GM20000 (cell line): ENCODE measurements at regions not wholly inside any gene's neighbourhood (a gene's known extent, or its start where the extent isn't known, plus 50 kb on each side); places are given as distances from the start of the nearest gene placed in this dataset.

ENCODE experiments used
- DNase-seq: peaks from one replicate; pipeline ENCODE4 v3.0.0; 2012; ENCODE audit warnings: low spot score
- TF ChIP-seq, protein P1 (sequence below): IDR thresholded peaks from 2 replicates; pipeline ENCODE4 v1.5.1; 2012; ENCODE audit warnings: mild to moderate bottlenecking, control low read depth; ENCODE audit errors: extremely low read depth, missing control alignments

GRCh38 chr12:83471341-83471740, 784.6 kb downstream of the TMTC2 start:
- no peak for DNase-seq
- TF ChIP-seq, protein P1, sequence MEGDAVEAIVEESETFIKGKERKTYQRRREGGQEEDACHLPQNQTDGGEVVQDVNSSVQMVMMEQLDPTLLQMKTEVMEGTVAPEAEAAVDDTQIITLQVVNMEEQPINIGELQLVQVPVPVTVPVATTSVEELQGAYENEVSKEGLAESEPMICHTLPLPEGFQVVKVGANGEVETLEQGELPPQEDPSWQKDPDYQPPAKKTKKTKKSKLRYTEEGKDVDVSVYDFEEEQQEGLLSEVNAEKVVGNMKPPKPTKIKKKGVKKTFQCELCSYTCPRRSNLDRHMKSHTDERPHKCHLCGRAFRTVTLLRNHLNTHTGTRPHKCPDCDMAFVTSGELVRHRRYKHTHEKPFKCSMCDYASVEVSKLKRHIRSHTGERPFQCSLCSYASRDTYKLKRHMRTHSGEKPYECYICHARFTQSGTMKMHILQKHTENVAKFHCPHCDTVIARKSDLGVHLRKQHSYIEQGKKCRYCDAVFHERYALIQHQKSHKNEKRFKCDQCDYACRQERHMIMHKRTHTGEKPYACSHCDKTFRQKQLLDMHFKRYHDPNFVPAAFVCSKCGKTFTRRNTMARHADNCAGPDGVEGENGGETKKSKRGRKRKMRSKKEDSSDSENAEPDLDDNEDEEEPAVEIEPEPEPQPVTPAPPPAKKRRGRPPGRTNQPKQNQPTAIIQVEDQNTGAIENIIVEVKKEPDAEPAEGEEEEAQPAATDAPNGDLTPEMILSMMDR, result no peak

DNA sequence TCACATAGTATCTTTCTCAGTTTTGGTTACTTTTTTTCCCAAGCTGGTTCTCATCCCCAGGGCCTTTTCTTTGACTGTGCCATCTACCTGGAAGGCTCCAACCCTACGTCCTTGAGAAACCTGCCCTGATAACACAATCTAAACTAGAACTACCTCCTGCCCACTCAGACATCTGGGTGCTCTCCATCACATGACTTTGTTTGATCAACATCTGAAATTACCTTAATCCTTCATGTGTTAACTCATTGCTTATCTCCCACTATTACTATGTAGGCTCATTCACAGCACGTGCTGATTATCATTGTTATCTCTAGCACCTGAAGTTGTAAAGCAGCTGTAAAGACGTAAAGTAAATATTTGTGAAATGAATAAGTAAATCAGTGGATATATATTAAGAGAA, 784.0 kb downstream of the TMTC2 start:
- TF ChIP-seq, protein P1, result no peak
- no peak for DNase-seq

DNA sequence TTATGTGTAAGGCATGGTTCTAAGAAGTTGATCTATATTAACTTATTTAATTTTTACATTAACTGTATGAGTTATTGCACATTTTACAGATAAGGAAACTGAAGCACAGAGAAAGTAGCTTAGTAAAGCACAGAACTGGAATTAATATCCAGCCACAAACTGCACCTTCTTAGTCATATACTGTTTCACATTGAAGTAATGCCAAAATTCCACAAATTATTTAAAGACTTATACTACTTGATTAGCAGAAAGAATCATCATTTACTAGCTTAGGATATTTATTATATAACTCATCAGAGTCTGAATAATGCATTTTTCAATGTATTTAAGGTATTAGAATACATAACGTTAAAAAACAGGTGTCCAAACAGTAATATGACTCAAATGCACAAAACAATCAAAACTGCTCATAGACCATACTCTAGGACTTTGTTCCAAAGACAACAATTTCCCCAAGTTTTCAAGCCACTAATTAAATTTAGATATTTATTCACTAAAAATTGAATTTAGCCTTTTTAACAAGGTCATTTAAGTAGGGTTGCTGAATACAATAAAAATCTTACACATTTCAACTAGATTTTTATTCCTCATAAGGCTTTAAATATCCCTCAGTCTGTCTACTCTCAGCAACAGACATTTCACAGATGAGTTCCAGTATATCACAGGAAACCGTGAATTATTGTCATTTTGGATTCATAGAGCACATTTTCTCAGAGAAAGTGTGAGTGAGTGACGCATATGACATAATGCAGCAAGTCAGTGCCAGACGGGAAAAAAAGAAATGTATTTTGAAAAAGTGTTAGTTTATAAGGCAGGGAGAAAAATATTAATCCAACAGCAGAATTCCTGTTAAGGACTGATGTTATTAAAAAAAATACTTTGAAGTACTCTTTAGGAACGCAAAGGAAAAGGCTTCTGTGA, 782.5 kb downstream of the TMTC2 start:
- TF ChIP-seq, protein P1, result no peak
- no peak for DNase-seq

DNA sequence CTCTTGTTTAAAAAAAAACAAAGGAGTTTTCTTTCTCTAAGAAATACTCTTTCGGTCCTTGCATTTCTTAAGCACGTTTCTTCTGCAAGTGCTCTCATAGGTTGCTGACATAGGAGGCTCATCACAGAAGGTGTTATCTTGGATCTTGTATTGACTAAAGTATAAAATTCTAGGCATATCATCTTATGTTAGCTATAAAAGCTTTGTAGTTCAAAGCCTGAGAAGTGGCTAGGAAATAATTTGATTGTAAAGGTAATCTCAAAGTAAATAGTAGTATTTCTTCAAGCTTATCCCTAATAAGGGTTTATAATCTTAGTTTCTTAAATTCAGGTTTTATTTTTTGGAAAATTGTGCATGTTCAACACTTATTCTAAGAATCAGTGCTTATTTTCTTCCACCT, 778.9 kb downstream of the TMTC2 start:
- TF ChIP-seq, protein P1, result no peak
- DNase-seq, result no peak

- no peak for DNase-seq
- TF ChIP-seq, protein P1, result no peak
These were observed 775.7 kb downstream of the TMTC2 start for GRCh38 chr12:83462419-83462818.

DNA sequence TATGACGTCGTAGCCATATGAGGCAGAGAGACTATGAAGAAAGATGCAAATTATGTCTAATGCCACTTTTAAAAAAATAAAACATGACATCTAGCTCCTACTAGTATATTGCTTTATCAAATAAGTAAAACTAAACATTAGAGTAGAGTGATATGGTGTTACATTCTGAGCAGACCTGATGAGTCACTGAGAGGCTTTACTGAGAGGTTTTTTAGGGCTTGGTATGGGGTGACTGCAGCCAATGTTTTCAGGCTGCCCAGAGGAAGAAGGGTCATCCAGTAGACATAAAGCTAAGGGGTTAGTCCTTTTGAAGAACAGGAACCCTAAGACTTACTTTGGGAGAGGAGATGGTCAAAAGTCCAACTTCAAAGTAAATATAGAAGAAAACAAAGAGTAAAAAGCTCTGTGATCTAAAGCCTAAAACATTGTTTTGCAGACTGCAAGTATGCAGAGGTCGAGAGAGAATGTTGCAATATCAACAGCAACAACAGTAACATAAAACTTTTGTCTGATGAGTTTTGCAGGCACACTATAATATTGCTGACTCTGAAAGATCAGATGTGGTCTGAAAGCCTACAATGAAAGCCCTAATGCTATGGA, 774.7 kb downstream of the TMTC2 start:
- no peak for DNase-seq

GRCh38 chr12:83451189-83451588, 764.5 kb downstream of the TMTC2 start:
- TF ChIP-seq, protein P1, result no peak
- no peak for DNase-seq

More for the DNA sequence above, 774.7 kb downstream of the TMTC2 start:
- TF ChIP-seq, protein P1, result no peak
